Nephron progenitor cell (in vitro differentiated cells): ENCODE measurements at regions not wholly inside any gene's neighbourhood (a gene's known extent, or its start where the extent isn't known, plus 50 kb on each side); places are given as distances from the start of the nearest gene placed in this dataset.
"Not testable (repeated sequence)": the region's sequence is repeated elsewhere in the genome, so short reads cannot be mapped to it uniquely, and the experiment has no call there.

ENCODE experiments used
- DNase-seq: peaks from one replicate; pipeline ENCODE4 v3.0.0; 2021
- H3K27ac Mint-ChIP-seq: 2 replicates; pipeline ENCODE4 v1.8.0; 2021; ENCODE audit warnings: mild to moderate bottlenecking, moderate library complexity, mixed read lengths
- H3K27me3 Mint-ChIP-seq: 2 replicates; pipeline ENCODE4 v1.8.0; 2021; ENCODE audit warnings: mild to moderate bottlenecking, low read depth, mixed read lengths; ENCODE audit not compliant: poor library complexity
- H3K36me3 Mint-ChIP-seq: 2 replicates; pipeline ENCODE4 v1.8.0; 2021; ENCODE audit warnings: low read depth, mixed read lengths
- H3K4me1 Mint-ChIP-seq: 2 replicates; pipeline ENCODE4 v1.8.0; 2021; ENCODE audit warnings: mixed read lengths
- H3K4me3 Mint-ChIP-seq: 2 replicates; pipeline ENCODE4 v1.8.0; 2021; ENCODE audit warnings: mild to moderate bottlenecking, moderate library complexity, mixed read lengths
- H3K9me3 Mint-ChIP-seq: 2 replicates; pipeline ENCODE4 v1.8.0; 2021; ENCODE audit warnings: mild to moderate bottlenecking, moderate library complexity, mixed read lengths
- TF ChIP-seq, protein P1 (sequence below): fragments of 200-600 bp; sonication (generic); IDR thresholded peaks from 2 replicates; pipeline ENCODE4 v1.5.0; 2021; ENCODE audit warnings: antibody characterized with exemption

DNA sequence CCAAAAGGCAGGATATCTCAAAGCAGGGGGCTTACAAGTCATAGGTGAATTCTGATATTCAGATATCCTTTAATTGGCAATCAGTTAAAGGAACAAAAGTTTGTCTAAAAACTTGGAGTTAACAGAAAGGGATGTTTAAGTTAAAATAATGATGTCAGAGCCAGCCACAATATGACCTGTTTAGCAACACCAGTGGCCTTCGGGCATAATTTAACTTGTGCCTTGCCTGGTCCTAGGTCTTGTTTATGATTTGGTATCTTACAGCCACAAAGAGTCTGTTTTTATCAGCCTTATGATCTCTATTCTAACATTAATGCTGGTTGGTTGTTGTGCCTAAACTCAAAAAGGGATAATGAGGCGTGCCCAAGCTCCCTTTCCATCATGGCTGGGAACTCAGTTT lies 252.9 kb downstream of the RNF152 start:
- Mint-ChIP-seq H3K36me3 (no peaks in the 10 kb centered on the region), H3K27me3 (peaks cover 16% of the 10 kb centered on the region), H3K9me3 (no peaks in the 10 kb centered on the region), H3K27ac (no peak overlapping the region), H3K4me3 (no peak overlapping the region), H3K4me1 (peaks cover 17% of the 10 kb centered on the region)
- DNase-seq: no peak
- TF ChIP-seq, protein P1, sequence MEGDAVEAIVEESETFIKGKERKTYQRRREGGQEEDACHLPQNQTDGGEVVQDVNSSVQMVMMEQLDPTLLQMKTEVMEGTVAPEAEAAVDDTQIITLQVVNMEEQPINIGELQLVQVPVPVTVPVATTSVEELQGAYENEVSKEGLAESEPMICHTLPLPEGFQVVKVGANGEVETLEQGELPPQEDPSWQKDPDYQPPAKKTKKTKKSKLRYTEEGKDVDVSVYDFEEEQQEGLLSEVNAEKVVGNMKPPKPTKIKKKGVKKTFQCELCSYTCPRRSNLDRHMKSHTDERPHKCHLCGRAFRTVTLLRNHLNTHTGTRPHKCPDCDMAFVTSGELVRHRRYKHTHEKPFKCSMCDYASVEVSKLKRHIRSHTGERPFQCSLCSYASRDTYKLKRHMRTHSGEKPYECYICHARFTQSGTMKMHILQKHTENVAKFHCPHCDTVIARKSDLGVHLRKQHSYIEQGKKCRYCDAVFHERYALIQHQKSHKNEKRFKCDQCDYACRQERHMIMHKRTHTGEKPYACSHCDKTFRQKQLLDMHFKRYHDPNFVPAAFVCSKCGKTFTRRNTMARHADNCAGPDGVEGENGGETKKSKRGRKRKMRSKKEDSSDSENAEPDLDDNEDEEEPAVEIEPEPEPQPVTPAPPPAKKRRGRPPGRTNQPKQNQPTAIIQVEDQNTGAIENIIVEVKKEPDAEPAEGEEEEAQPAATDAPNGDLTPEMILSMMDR: no peak

DNA sequence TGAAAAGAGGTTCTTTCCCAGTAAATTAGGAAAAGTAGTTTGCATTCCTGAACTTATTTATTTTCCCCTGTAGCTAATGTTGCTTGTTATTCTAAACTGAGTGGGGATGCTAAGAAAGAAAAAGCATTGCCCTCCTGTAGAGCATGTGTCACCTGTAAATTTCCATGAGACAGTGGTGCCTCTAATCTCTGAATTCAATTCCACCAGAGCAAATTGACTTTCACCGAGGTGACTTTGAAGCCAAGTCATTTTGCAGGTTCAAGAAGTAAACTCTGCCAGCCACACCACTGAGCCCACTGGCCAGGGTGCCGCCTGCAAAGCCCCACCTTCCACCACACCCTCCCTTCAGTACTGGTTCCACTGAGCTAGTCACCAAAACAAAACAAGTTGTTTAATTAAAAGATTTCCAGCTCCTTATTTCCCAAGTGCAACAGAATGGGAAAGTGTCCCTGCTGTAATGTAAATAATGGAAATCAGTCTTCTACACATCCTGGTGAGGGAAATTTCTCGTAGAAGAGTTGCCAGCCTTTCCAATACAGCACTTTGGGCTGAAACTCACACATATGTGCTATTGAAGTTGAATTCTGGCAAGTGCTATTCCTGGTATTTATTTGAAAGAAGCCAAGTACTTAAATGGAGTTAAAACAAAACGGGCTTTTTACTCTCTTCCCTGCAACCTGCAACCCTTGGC lies 254.8 kb downstream of the RNF152 start:
- Mint-ChIP-seq H3K27ac (no peak overlapping the region), H3K36me3 (no peaks in the 10 kb centered on the region), H3K9me3 (no peaks in the 10 kb centered on the region), H3K27me3 (peaks cover 7% of the 10 kb centered on the region), H3K4me1 (peaks cover 18% of the 10 kb centered on the region), H3K4me3 (no peak overlapping the region)
- TF ChIP-seq, protein P1: no peak
- DNase-seq: no peak

DNA sequence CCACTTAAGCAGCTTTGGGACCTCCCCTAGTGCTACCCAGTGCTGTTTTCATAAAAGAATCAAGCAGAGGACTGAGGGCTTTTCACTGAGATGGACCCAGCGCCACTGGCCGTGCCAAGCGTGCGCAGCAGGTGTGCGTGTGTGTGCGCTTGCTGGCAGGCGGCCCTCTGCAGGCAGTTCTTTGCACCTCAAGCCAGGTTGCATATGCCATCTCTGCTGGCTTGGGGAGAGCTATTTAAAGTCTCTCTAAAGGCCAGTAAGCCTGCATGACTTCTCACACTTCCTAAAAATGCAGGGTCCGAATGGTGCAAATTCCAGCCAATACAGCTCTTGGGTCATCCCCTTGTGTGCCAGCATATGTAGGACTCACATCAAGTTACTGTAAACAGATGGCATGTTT lies 255.5 kb downstream of the RNF152 start:
- Mint-ChIP-seq H3K9me3 (no peaks in the 10 kb centered on the region), H3K4me3 (no peak overlapping the region), H3K27me3 (peaks cover 7% of the 10 kb centered on the region), H3K4me1 (peaks cover 18% of the 10 kb centered on the region), H3K27ac (no peak overlapping the region), H3K36me3 (no peaks in the 10 kb centered on the region)
- TF ChIP-seq, protein P1: peak; percentile 22
- DNase-seq: peak; percentile 20

DNA sequence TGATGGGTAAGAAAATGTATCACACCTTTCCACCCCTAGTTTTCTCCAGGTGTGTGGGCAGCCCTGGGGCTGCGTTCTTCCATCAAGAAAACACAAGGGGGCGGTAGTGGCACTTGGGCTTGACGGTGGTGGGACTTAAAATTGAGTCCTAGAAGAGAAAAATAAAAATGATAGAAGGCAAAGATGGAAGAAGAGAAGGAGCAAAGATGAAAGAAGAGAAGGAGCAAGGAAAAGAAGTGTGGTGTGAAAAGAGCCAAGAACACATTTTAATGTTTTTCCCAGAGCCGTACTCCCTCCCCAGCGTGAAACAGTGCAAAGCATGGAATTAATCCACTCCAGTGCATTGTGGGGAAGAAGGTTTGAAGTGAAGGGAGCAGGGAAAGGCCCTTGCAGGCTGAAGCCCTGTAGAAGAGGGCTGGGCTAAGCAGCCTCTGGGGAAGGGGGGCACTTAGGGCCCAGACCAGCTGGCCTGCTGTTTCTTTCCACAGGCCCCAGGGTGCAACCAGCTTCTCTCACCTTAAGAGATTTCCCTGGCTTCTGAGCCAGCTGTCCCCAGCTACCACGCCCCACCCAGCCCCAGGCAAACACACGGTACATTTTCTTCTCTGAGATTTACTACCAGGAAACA lies 256.8 kb downstream of the RNF152 start:
- Mint-ChIP-seq H3K27ac (no peak overlapping the region), H3K27me3 (peaks cover 7% of the 10 kb centered on the region), H3K4me1 (peaks cover 18% of the 10 kb centered on the region), H3K4me3 (peak overlapping the region; percentile 38), H3K9me3 (no peaks in the 10 kb centered on the region), H3K36me3 (no peaks in the 10 kb centered on the region)
- TF ChIP-seq, protein P1: peak; percentile 81
- DNase-seq: peak; percentile 46

DNA sequence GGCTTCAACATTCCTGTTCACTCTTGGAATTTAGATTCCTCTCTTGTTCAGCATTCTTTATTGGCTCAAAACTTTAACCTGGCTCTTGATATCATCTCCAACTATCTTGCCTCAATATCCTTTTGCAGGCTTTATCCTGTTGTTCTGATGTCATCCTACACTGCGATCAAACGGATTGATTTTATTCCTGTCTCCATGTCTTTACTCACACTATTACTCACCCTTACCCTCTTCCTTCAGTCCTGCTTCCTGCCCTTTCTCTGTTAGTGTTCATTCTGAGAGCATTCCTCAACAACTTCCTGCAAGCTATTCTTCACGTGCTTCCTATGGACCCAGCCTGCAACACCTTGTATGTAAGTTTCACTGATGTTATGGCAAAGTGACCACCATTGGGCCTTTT lies 264.7 kb downstream of the RNF152 start:
- H3K4me1 Mint-ChIP-seq: no peaks in the 10 kb centered on the region
- no peak for DNase-seq
- H3K36me3 Mint-ChIP-seq: peaks cover 14% of the 10 kb centered on the region
- H3K27me3 Mint-ChIP-seq: peaks cover 15% of the 10 kb centered on the region
- TF ChIP-seq, protein P1: no peak
- H3K9me3 Mint-ChIP-seq: peaks cover 31% of the 10 kb centered on the region
- H3K4me3 Mint-ChIP-seq: no peak overlapping the region
- no peak overlapping the region for H3K27ac Mint-ChIP-seq

DNA sequence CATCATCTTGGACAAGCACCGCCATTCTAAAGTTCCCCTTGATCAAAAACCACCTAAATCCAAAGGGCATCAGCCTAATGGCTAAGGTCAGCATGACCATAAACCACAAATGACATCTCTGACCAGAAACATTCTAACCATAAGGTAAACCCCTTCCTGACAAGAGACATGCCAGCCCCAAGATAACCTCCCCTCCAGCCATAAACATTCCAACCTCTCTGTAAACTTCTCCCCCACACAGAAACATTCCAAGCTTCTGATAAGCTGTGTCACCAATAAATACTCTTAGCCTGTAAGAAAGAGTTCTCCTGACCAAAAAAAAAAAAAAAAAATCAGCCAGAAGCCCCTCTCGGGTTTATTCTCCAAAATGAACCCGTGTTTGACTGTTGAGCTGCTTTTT lies 268.2 kb downstream of the RNF152 start:
- peaks cover 46% of the 10 kb centered on the region for H3K9me3 Mint-ChIP-seq
- H3K27ac Mint-ChIP-seq, DNase-seq, H3K4me1 Mint-ChIP-seq, H3K4me3 Mint-ChIP-seq: not testable (repeated sequence)
- peaks cover 14% of the 10 kb centered on the region for H3K36me3 Mint-ChIP-seq
- peaks cover 15% of the 10 kb centered on the region for H3K27me3 Mint-ChIP-seq
